Esophagus muscularis mucosa (tissue), 4 donors: ENCODE measurements at regions not wholly inside any gene's neighbourhood (a gene's known extent, or its start where the extent isn't known, plus 50 kb on each side); places are given as distances from the start of the nearest gene placed in this dataset.

Source experiments
- DNase-seq: peaks from one replicate; pipeline ENCODE4 v3.0.0-alpha.2; 2017; ENCODE audit errors: extremely low spot score
- H3K27ac ChIP-seq, 4 donors: fragments of 200-600 bp; sonication (generic); replicated peaks in 1 of 4; 1 replicate in 3 of 4; 2 replicates in 1 of 4; pipeline ENCODE4 v1.5.1; 2016 to 2019; ENCODE audit warnings: mild to moderate bottlenecking in 1 of 4
- H3K27me3 ChIP-seq, 4 donors: fragments of 200-600 bp; sonication (generic); one replicate each; pipeline versions ENCODE4 v1.5.1 to v1.6.0; 2016 to 2019
- H3K36me3 ChIP-seq, 4 donors: fragments of 200-600 bp; sonication (generic); one replicate each; pipeline ENCODE4 v1.5.1; 2016 to 2019
- H3K4me1 ChIP-seq, 4 donors: fragments of 200-600 bp; sonication (generic); one replicate each; pipeline ENCODE4 v1.5.1; 2016 to 2019
- H3K4me3 ChIP-seq, 4 donors: fragments of 200-600 bp; sonication (generic); 1 replicate in 2 of 4; 2 replicates in 2 of 4; pipeline ENCODE4 v1.5.1; 2016 to 2019; ENCODE audit warnings: mild to moderate bottlenecking in 4 of 4, moderate library complexity in 1 of 4
- H3K9me3 ChIP-seq, 4 donors: fragments of 200-600 bp; sonication (generic); 1 replicate in 3 of 4; 2 replicates in 1 of 4; pipeline ENCODE4 v1.5.1; 2016 to 2019
- EP300 ChIP-seq: sonication (generic); formaldehyde crosslinking; IDR thresholded peaks from one replicate; pipeline ENCODE4 v1.6.1; 2017; ENCODE audit warnings: antibody characterized with exemption
- POLR2A ChIP-seq: fragments of 450-650 bp; IDR thresholded peaks from one replicate; pipeline ENCODE4 v1.6.1; 2017; ENCODE audit warnings: antibody characterized with exemption, moderate library complexity, mild to moderate bottlenecking, low read depth
- POLR2AphosphoS5 ChIP-seq, 2 donors: sonication (generic); formaldehyde crosslinking; IDR thresholded peaks; one replicate each; pipeline ENCODE4 v1.6.1; 2017; ENCODE audit warnings: antibody characterized with exemption in 2 of 2
- WGBS: methylation state at CpG from one replicate; pipeline ENCODE4 v1.1.5; 2018; 5-methylcytosine and 5-hydroxymethylcytosine counted together
- intact Hi-C: fragments of 100-400 bp; cut with DNase I; formaldehyde crosslinking; loops from one replicate; pipeline ENCODE4 v1.15.1; 2023
- small RNA-seq, 3 donors: library from RNA; depleted of rRNA; stranded (forward); fragments of <200 nt; gene quantifications; one replicate each; pipeline ENCODE3, GENCODE V24; 2016
- TF ChIP-seq, protein P1 (sequence below), 3 experiments: fragments of 200-600 bp in 2 of 3; fragments of 450-650 bp in 1 of 3; sonication (generic) in 2 of 3; IDR thresholded peaks; one replicate each; pipeline ENCODE4 v1.5.1; 2017 to 2019; ENCODE audit warnings: antibody characterized with exemption in 3 of 3, mild to moderate bottlenecking in 2 of 3, moderate library complexity in 1 of 3

DNA sequence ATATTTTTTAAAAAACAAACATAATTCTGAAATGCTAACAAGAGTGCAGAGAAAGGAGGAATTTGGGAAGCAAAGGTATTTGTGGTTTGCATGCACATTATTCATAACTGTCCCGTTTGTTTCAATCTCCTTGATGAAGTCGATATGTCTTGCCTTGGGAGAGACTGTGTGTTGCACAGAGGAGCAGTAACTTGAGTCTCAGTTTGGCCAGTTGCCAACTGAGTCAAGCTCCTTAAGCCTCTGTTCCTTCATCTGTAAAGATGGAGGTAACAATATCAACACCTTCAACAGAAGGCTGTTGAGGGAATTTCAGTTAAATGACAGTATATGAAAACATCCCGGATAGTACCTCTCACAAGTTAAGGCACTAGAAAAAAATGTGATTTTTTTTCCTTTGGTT is 226.2 kb downstream of the ASXL3 start:
- no peaks in the 10 kb centered on the region for H3K36me3 ChIP-seq
- no peaks in the 10 kb centered on the region for H3K9me3 ChIP-seq
- intact Hi-C loops = no loop called here
- H3K4me1 ChIP-seq = no peaks in the 10 kb centered on the region
- no peak for DNase-seq
- 43% methylated on average over 3 of the region's 3 CpGs for WGBS
- no peaks in the 10 kb centered on the region for H3K27me3 ChIP-seq
- no peak overlapping the region for H3K27ac ChIP-seq
- no peak for TF ChIP-seq EP300
- TF ChIP-seq POLR2A = no peak
- TF ChIP-seq POLR2AphosphoS5 (IDR thresholded peaks at IDR 0.05) = no peak
- TF ChIP-seq, protein P1, sequence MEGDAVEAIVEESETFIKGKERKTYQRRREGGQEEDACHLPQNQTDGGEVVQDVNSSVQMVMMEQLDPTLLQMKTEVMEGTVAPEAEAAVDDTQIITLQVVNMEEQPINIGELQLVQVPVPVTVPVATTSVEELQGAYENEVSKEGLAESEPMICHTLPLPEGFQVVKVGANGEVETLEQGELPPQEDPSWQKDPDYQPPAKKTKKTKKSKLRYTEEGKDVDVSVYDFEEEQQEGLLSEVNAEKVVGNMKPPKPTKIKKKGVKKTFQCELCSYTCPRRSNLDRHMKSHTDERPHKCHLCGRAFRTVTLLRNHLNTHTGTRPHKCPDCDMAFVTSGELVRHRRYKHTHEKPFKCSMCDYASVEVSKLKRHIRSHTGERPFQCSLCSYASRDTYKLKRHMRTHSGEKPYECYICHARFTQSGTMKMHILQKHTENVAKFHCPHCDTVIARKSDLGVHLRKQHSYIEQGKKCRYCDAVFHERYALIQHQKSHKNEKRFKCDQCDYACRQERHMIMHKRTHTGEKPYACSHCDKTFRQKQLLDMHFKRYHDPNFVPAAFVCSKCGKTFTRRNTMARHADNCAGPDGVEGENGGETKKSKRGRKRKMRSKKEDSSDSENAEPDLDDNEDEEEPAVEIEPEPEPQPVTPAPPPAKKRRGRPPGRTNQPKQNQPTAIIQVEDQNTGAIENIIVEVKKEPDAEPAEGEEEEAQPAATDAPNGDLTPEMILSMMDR (IDR thresholded peaks at IDR 0.05) = no peak
- no peak overlapping the region for H3K4me3 ChIP-seq

DNA sequence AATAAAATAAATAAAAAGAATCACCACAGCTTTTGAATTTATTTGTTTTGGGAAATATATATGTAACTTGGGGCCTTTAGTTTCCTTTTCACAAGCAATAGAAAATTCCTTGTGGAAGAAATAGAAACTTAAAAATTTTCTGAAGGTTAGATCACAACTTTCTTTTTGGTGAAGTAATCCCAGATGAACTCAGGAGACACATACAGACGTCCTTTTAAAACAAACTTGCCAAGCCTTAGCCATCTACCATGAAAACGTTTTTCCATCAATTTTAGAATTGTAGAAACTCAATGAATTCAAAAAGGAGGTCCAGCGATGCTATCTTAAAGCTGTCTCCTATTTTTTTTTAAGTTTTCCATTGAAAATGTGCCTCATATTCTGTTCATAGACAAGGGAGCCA is 225.6 kb downstream of the ASXL3 start:
- WGBS = 36% methylated on average over 3 of the region's 3 CpGs
- no peak for DNase-seq
- no peaks in the 10 kb centered on the region for H3K36me3 ChIP-seq

DNA sequence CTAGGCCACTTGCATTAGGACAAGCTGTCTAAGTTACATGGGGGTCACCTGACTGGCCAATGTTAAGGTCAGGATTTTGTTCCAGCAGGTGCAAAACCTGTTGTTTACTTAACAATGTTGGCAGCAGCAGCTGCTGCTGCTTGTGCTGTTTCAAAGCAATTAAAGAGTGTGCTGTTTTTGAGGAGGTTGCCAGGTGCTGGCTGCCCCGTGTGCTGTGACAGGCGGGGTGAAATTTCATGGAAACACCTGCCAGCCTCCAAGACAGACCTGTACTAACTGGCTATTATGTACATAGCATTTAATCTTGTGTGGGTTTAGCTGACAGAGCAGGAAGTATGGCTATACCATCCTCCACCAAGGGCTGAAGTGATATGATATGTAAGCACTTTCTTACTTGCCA is 224.9 kb downstream of the ASXL3 start:
- Histone ChIP-seq H3K4me1 (no peaks in the 10 kb centered on the region), H3K4me3 (no peak overlapping the region), H3K9me3 (no peaks in the 10 kb centered on the region), H3K27me3 (no peaks in the 10 kb centered on the region), H3K27ac (no peak overlapping the region), H3K36me3 (no peaks in the 10 kb centered on the region)
- TF ChIP-seq EP300 (no peak), POLR2A (no peak), POLR2AphosphoS5 (IDR thresholded peaks at IDR 0.05) (no peak)
- TF ChIP-seq, protein P1 (IDR thresholded peaks at IDR 0.05) = no peak
- DNase-seq = no peak
- 78% methylated on average over 2 of the region's 2 CpGs for WGBS
- intact Hi-C loops = no loop called here

More for the DNA sequence above, 225.6 kb downstream of the ASXL3 start:
- no peak overlapping the region for H3K27ac ChIP-seq
- no peaks in the 10 kb centered on the region for H3K27me3 ChIP-seq
- no peaks in the 10 kb centered on the region for H3K9me3 ChIP-seq
- TF ChIP-seq POLR2A (no peak), EP300 (no peak), POLR2AphosphoS5 (IDR thresholded peaks at IDR 0.05) (no peak)
- TF ChIP-seq, protein P1 (IDR thresholded peaks at IDR 0.05) = no peak
- intact Hi-C loops = no loop called here
- no peaks in the 10 kb centered on the region for H3K4me1 ChIP-seq
- no peak overlapping the region for H3K4me3 ChIP-seq

Small RNA genes in the stretch of these regions (small RNA-seq; reads per million reads assigned to genes)
- 0 reads per million in 3 donors for gene RF00019
